ENCODE measurements at regions not wholly inside any gene's neighbourhood (a gene's known extent, or its start where the extent isn't known, plus 50 kb on each side); places are given as distances from the start of the nearest gene placed in this dataset.

GRCh38 chr16:82402665-82403218 lies 224.0 kb upstream of the CDH13 start:
- no peak for DNase-seq

DNA sequence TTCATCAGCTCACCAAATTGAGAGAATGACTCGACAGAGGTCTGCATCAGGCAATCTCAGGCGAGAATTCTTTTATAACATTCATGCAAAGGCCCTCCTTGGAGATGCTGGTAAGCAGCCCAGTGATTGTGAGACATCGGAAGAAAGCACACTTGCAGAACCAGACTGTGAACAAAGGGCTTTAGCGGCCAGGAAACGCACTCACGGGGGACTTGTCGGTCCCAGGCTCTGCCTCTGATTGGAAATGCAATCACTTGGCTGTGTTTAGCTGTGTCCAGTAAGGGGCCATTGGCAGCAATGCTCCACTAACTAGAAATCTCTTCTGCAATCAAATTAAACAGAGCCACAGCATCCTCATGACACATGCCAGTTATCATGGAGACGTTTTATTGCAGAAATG lies 226.7 kb upstream of the CDH13 start:
- no peak for DNase-seq

GRCh38 chr16:82396509-82396908 lies 226.5 kb upstream of the MPHOSPH6 start:
- DNase-seq: no peak

DNA sequence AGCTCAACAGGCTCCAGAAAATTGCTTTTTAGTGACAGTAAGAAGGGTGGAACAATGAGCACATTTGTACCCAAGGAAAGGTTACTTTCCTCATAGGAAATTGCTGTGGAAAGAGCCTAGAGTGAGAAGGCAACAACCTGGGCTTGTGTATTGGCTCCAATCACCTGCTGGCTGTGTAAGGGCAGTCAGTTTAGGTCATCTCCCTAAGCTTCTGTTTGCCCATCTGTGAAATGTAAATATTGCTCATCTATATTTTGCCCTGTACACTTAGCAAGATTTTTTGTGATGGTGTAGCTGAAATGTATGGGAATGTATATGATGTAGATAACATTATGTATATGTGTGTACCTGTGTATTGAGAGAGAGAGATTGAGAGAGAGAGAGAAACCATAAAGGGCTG lies 225.2 kb upstream of the MPHOSPH6 start:
- no peak for DNase-seq

GRCh38 chr16:82391690-82392089 lies 221.7 kb upstream of the MPHOSPH6 start:
- no peak for DNase-seq

GRCh38 chr16:82389956-82390650 lies 220.1 kb upstream of the MPHOSPH6 start:
- DNase-seq: no peak

GRCh38 chr16:82386761-82387160 lies 216.7 kb upstream of the MPHOSPH6 start:
- no peak for DNase-seq

DNA sequence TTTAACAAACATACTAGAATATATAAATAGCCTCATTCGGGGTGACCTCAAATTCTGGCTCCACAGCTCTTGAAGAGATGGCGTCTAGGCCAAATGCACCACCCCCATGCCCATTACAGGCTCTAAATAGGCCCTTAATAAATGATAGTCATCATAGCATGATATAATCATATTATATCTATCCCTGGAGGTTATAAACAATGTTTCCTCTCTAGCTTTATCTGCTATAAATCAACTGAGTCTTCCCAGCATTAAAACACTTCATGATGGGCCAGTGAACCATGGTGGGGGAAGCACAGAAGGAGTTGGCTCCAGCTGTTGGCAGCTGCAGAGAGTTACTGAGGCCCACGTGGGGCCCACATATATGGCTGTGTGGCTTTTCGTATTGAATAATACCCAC lies 214.9 kb upstream of the MPHOSPH6 start:
- no peak for DNase-seq

DNA sequence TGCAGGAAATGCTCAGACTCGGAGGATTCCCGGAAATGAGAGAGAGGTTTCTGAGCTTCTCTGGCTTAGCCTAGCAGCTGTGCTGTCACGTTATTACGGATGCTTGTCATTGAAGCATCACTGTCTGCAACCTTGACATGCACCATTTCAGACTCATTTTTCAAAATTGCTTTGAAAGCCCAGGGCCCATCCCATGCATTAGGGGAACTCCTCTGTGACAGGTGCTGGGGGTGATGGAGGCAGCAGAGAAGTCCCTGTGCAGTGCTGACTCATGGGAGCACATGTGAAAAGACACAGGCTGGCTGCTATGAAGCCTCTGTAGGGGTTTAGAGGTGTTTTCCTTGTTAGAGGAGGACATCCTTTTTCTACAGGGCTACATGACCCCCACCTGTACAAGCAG lies 214.0 kb upstream of the MPHOSPH6 start:
- DNase-seq: no peak

DNA sequence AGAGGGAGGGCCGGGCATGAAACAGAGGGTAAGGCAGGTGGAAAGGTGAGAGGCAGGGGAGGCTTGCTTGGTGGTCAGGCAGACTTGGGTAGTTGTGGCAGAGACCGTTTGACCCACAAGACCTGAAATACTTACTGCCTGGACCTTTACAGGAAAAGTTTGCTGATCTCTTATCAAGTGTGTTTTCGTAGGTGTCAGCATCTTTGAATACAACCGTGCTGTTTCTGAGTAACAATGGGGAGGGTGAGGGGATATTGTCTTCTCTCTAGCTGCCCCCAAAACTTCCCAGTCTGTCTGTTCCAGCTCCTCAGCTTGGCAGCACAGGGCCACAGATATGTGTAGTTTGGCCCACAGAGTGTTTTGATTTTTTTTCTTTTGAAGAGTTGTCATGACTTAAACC lies 212.5 kb upstream of the MPHOSPH6 start:
- no peak for DNase-seq

- DNase-seq: peak; percentile 58
Measured at GRCh38 chr16:82379551-82379950, 209.5 kb upstream of the MPHOSPH6 start.

DNA sequence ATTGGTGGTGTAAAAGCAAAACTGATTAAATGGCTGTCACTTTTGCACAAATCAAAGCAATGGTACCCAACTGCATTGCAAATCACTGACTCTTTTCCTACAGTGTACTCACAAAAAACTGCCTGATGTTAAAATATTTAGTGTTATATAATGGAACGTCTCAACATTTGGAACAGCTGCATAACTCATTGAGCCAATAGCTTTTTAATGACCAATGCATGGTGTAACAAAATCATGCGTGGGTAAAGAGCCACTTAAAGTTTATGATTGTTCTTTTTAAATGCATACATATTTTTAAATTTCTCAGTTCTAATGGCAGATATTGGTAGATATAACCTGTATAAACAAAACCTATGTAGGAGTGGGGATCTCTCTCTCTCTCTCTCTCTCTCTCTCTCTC lies 204.0 kb upstream of the MPHOSPH6 start:
- no peak for DNase-seq

GRCh38 chr16:82370282-82370681 lies 200.3 kb upstream of the MPHOSPH6 start:
- no peak for DNase-seq

GRCh38 chr16:82368041-82368440 lies 198.0 kb upstream of the MPHOSPH6 start:
- no peak for DNase-seq

- no peak for DNase-seq
Measured at GRCh38 chr16:82366462-82366861, 196.4 kb upstream of the MPHOSPH6 start.

GRCh38 chr16:82364690-82365089 lies 194.7 kb upstream of the MPHOSPH6 start:
- DNase-seq: no peak

DNA sequence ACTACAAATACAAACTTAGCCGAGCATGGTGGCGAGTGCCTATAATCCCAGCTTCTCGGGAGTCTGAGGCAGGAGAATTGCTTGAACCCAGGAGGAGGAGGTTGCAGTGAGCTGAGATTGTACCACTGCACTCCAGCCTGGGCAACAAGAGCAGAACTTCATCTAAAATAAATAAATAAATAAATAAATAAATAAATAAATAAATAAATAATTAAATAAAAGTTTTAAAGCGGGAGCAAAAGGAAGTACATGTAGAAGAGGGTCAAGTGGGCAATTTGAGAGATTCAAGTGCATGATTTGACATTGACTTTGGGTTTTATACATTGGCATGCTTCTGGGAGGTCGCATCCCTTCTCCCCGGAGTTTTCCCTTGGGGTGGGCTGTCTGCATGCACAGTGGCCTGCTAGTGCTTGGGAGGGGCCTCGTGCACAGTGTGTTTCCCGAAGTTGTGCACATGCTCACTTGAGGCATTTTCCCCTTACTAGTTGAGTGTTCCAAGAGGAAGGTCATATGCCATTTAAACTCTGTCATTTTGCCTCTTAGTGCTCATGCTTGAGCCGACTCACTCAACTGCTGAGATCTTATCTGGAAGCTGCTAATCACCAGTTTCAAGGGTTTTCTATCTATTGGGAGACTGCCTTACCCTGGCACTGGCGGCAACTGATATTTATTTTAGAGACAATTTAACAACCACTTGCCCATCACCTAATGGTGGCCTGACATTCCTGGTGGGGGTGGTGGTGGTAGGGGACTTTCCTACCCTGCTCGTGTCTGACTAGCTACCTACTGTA lies 193.2 kb upstream of the MPHOSPH6 start:
- DNase-seq: no peak

GRCh38 chr16:82361885-82362284 lies 191.9 kb upstream of the MPHOSPH6 start:
- DNase-seq: no peak

DNA sequence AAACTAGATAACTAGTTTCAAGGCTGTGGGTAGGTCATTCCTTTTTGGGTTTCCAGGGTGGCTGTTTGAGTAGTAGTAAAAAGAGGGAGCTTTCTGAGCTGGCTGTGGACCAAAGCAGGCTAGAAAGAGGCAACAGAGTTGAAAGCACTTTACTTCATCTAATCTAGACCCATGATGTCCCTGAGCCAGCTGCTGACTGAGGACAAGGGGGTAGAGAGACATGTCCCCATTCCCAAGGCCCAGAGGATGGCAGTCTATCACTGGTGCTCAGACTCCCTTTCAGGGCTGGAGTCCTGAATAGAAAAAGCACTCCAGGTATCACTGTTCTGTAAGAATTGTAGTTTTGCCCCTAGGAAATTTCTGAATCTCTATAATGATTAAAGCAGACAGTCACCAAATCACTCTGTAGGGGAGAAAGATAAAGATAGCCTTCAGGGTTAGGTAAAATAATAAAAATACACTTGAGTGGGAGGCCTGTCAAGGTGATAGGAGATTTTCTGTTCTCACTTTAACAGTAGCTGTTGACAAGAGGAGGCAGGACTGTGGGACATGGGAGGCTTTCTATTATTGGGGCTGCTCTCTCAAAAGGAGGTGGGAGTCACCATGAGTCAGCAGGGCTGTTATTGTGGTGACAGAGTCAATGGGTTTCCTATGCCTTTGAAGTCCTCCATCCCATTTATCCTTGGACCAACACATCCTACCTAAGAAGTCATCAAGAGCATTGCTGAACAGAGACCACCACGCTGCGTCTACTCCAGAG lies 190.2 kb upstream of the MPHOSPH6 start:
- DNase-seq: no peak

GRCh38 chr16:82358606-82359221 lies 188.7 kb upstream of the MPHOSPH6 start:
- DNase-seq: no peak

DNA sequence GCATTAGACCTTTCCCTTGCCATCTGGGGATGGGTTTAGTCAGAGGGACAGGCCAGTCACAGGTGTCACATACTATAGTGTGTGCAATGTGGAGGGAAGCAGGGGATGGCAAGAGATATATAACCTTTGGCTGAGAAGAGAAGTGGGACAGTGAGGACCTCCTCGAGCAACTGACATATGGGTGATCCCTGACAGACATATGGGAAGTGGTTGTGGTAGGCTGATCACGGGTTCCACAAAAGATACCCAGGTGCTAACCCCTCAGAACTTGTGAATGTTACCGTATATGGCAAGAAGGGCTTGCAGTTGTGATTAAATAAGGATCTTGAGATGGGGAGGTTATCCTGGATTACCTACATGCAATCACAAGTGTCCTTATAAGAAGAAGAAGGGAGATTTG lies 188.1 kb upstream of the MPHOSPH6 start:
- DNase-seq: no peak

GRCh38 chr16:82357237-82357636 lies 187.2 kb upstream of the MPHOSPH6 start:
- no peak for DNase-seq

DNA sequence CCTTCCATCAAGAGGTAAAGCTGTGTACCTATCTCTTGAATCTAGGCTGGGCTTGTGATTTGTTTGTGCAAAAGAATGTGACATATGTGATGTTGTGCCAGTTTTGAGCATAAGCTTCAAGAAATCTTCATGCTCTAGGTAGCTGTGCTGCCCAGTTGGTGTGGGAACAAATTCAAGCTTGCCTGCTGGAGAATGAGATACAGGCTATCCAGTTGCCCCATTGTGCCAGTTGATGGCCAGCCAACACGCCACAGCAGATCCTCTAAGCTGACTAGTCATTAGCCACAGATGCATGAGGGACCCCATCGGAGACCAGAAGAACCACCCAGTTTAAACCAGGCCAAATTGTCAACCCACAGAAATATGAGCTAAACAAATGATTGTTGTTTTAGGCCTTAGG lies 180.5 kb upstream of the MPHOSPH6 start:
- no peak for DNase-seq

All from NCI-H1436 treated with DMSO at 0.1 percent for 48 hours (cell line).